NCI-H526 treated with DMSO at 0.1 percent for 48 hours (cell line): ENCODE measurements at regions not wholly inside any gene's neighbourhood (a gene's known extent, or its start where the extent isn't known, plus 50 kb on each side); places are given as distances from the start of the nearest gene placed in this dataset.

Experiments used
- DNase-seq: peaks from one replicate; lab custom pipeline; 2025; lab: John Stamatoyannopoulos, UW

GRCh38 chr21:35309316-35309715 is 260.2 kb upstream of the RUNX1 start:
- no peak for DNase-seq

- no peak for DNase-seq
Observed at GRCh38 chr21:35303085-35303484, 254.0 kb upstream of the RUNX1 start.

- no peak for DNase-seq
Observed at GRCh38 chr21:35298757-35299156, 249.7 kb upstream of the RUNX1 start.

GRCh38 chr21:35297665-35298064 is 248.6 kb upstream of the RUNX1 start:
- DNase-seq = no peak

GRCh38 chr21:35294231-35294898 is 245.3 kb upstream of the RUNX1 start:
- DNase-seq = peak; percentile 87

GRCh38 chr21:35291973-35292627 is 243.0 kb upstream of the RUNX1 start:
- no peak for DNase-seq

GRCh38 chr21:35291034-35291433 is 241.9 kb upstream of the RUNX1 start:
- DNase-seq = no peak

- no peak for DNase-seq
Observed at GRCh38 chr21:35288238-35288637, 239.1 kb upstream of the RUNX1 start.

- DNase-seq = no peak
Observed at GRCh38 chr21:35284199-35284598, 235.1 kb upstream of the RUNX1 start.

- DNase-seq = no peak
Observed at GRCh38 chr21:35282944-35283343, 233.8 kb upstream of the RUNX1 start.

- no peak for DNase-seq
Observed at GRCh38 chr21:35281956-35282355, 232.9 kb upstream of the RUNX1 start.

GRCh38 chr21:35280231-35280630 is 231.1 kb upstream of the RUNX1 start:
- DNase-seq = no peak

- DNase-seq = peak; percentile 34
Observed at GRCh38 chr21:35275776-35276175, 226.7 kb upstream of the RUNX1 start.

- DNase-seq = no peak
Observed at GRCh38 chr21:35274923-35275322, 225.8 kb upstream of the RUNX1 start.

GRCh38 chr21:35274090-35274489 is 225.0 kb upstream of the RUNX1 start:
- no peak for DNase-seq

- peak; percentile 67 for DNase-seq
Observed at GRCh38 chr21:35273333-35273732, 224.2 kb upstream of the RUNX1 start.

GRCh38 chr21:35271344-35272118 is 222.4 kb upstream of the RUNX1 start:
- peak; percentile 14 for DNase-seq

GRCh38 chr21:35268817-35269216 is 219.7 kb upstream of the RUNX1 start:
- DNase-seq = no peak

GRCh38 chr21:35268261-35268660 is 219.2 kb upstream of the RUNX1 start:
- no peak for DNase-seq

- DNase-seq = no peak
Observed at GRCh38 chr21:35266546-35266945, 217.4 kb upstream of the RUNX1 start.

- DNase-seq = no peak
Observed at GRCh38 chr21:35265170-35265877, 216.2 kb upstream of the RUNX1 start.

GRCh38 chr21:35259457-35259856 is 210.4 kb upstream of the RUNX1 start:
- DNase-seq = no peak
